H9 (cell line): ENCODE measurements at regions not wholly inside any gene's neighbourhood (a gene's known extent, or its start where the extent isn't known, plus 50 kb on each side); places are given as distances from the start of the nearest gene placed in this dataset.

ENCODE experiments used
- DNase-seq: peaks from one replicate; pipeline ENCODE4 v3.0.0-alpha.2; 2017
- H2AFZ ChIP-seq: one replicate; pipeline ENCODE4 v1.6.1; 2013; ENCODE audit warnings: mild to moderate bottlenecking, low read length, control low read depth, moderate library complexity
- H2AK5ac ChIP-seq: 2 replicates; pipeline ENCODE4 v1.6.1; 2013; ENCODE audit warnings: low read length, control low read depth, mixed read lengths; ENCODE audit not compliant: insufficient read length
- H2BK120ac ChIP-seq: one replicate; pipeline ENCODE4 v1.6.1; 2013; ENCODE audit warnings: low read depth, mild to moderate bottlenecking, low read length, control low read depth, inconsistent platforms; ENCODE audit not compliant: poor library complexity, severe bottlenecking
- H2BK12ac ChIP-seq: 2 replicates; pipeline ENCODE4 v1.6.1; 2013; ENCODE audit warnings: low read length, control low read depth, mixed read lengths, low read depth; ENCODE audit not compliant: insufficient read length
- H2BK15ac ChIP-seq: 2 replicates; pipeline ENCODE4 v1.6.1; 2013; ENCODE audit warnings: low read depth, low read length, control low read depth
- H2BK20ac ChIP-seq: one replicate; pipeline ENCODE4 v1.6.1; 2013; ENCODE audit warnings: low read depth, mild to moderate bottlenecking, low read length, control low read depth, inconsistent platforms; ENCODE audit not compliant: poor library complexity, severe bottlenecking
- H2BK5ac ChIP-seq: 2 replicates; pipeline ENCODE4 v1.6.1; 2013; ENCODE audit warnings: low read length, control low read depth, mixed read lengths; ENCODE audit not compliant: insufficient read length
- H3K14ac ChIP-seq: 2 replicates; pipeline ENCODE4 v1.6.1; 2013; ENCODE audit warnings: low read length, control low read depth; ENCODE audit not compliant: insufficient read depth
- H3K18ac ChIP-seq: 2 replicates; pipeline ENCODE4 v1.6.1; 2013; ENCODE audit warnings: low read depth, mild to moderate bottlenecking, mixed read lengths, low read length, control low read depth; ENCODE audit not compliant: insufficient read length
- H3K23ac ChIP-seq: 2 replicates; pipeline ENCODE4 v1.6.1; 2013; ENCODE audit warnings: low read length, control low read depth, mixed read lengths, low read depth; ENCODE audit not compliant: insufficient read length
- H3K23me2 ChIP-seq: 2 replicates; pipeline ENCODE4 v1.6.1; 2013; ENCODE audit warnings: low read depth, mild to moderate bottlenecking, mixed read lengths, low read length, control low read depth; ENCODE audit not compliant: insufficient read length, poor library complexity, severe bottlenecking
- H3K27ac ChIP-seq: 2 replicates; pipeline ENCODE4 v1.5.1; 2013; ENCODE audit warnings: low read length, control low read depth, mixed read lengths, low read depth; ENCODE audit not compliant: insufficient read length
- H3K27me3 ChIP-seq: 2 replicates; pipeline ENCODE4 v1.6.1; 2013; ENCODE audit warnings: low read length, control low read depth, inconsistent platforms; ENCODE audit not compliant: insufficient read depth
- H3K4ac ChIP-seq: 2 replicates; pipeline ENCODE4 v1.6.1; 2013; ENCODE audit warnings: low read depth, mild to moderate bottlenecking, control low read depth, inconsistent platforms, low read length, moderate library complexity
- H3K4me1 ChIP-seq: 2 replicates; pipeline ENCODE4 v1.6.1; 2013; ENCODE audit warnings: low read length, control low read depth, inconsistent platforms; ENCODE audit not compliant: insufficient read depth
- H3K4me2 ChIP-seq: 2 replicates; pipeline ENCODE4 v1.6.1; 2013; ENCODE audit warnings: low read length, control low read depth, mixed read lengths; ENCODE audit not compliant: insufficient read length, insufficient read depth
- H3K56ac ChIP-seq: 2 replicates; pipeline ENCODE4 v1.6.1; 2013; ENCODE audit warnings: low read depth, mild to moderate bottlenecking, mixed read lengths, low read length, control low read depth; ENCODE audit not compliant: insufficient read length
- H3K79me1 ChIP-seq: 2 replicates; pipeline ENCODE4 v1.6.1; 2013; ENCODE audit warnings: low read depth, mild to moderate bottlenecking, moderate library complexity, low read length, control low read depth, inconsistent platforms; ENCODE audit not compliant: insufficient read depth, poor library complexity, severe bottlenecking
- H3K79me2 ChIP-seq: 2 replicates; pipeline ENCODE4 v1.6.1; 2013; ENCODE audit warnings: low read length, control low read depth, inconsistent platforms; ENCODE audit not compliant: insufficient read depth
- H3K9ac ChIP-seq: 2 replicates; pipeline ENCODE4 v1.6.1; 2013; ENCODE audit warnings: low read length, control low read depth, mixed read lengths; ENCODE audit not compliant: insufficient read length; ENCODE audit errors: extremely low read depth
- H3K9me3 ChIP-seq: one replicate; pipeline ENCODE4 v1.6.1; 2013; ENCODE audit warnings: low read depth, low read length, inconsistent platforms; ENCODE audit not compliant: control insufficient read depth
- H3T11ph ChIP-seq: one replicate; pipeline ENCODE4 v1.6.1; 2013; ENCODE audit warnings: mild to moderate bottlenecking, low read length, control low read depth, inconsistent platforms
- H4K20me1 ChIP-seq: one replicate; pipeline ENCODE4 v1.6.1; 2013; ENCODE audit not compliant: control insufficient read depth, insufficient read length, insufficient read depth
- H4K5ac ChIP-seq: 2 replicates; pipeline ENCODE4 v1.6.1; 2013; ENCODE audit warnings: low read depth, mild to moderate bottlenecking, mixed read lengths, low read length, control low read depth; ENCODE audit not compliant: insufficient read length
- H4K8ac ChIP-seq: replicated peaks from 2 replicates; pipeline ENCODE4 v1.6.1; 2013; ENCODE audit warnings: low read length, control low read depth, mixed read lengths, low read depth; ENCODE audit not compliant: insufficient read length
- H4K91ac ChIP-seq: 2 replicates; pipeline ENCODE4 v1.6.1; 2013; ENCODE audit warnings: low read depth, mild to moderate bottlenecking, moderate library complexity, mixed read lengths, low read length, control low read depth; ENCODE audit not compliant: insufficient read length
- H3K27ac Mint-ChIP-seq, 3 experiments: 2 replicates in 2 of 3; 3 replicates in 1 of 3; pipeline ENCODE4 v1.8.0; 2020 to 2021; ENCODE audit warnings: mixed read lengths in 3 of 3, mild to moderate bottlenecking in 1 of 3, moderate library complexity in 1 of 3
- H3K27me3 Mint-ChIP-seq: 2 replicates; pipeline ENCODE4 v1.8.0; 2021; ENCODE audit warnings: low read depth, mild to moderate bottlenecking, moderate library complexity, mixed read lengths
- H3K36me3 Mint-ChIP-seq, 3 experiments: 2 replicates in 2 of 3; 3 replicates in 1 of 3; pipeline ENCODE4 v1.8.0; 2020 to 2021; ENCODE audit warnings: low read depth in 3 of 3, mixed read lengths in 3 of 3; ENCODE audit not compliant: insufficient read depth in 1 of 3
- H3K4me1 Mint-ChIP-seq, 2 experiments: 2 replicates each; pipeline ENCODE4 v1.8.0; 2020; ENCODE audit warnings: mixed read lengths in 2 of 2
- H3K4me3 Mint-ChIP-seq, 2 experiments: 2 replicates in 1 of 2; 3 replicates in 1 of 2; pipeline ENCODE4 v1.8.0; 2020 to 2021; ENCODE audit warnings: mild to moderate bottlenecking in 2 of 2, mixed read lengths in 2 of 2, moderate library complexity in 1 of 2
- H3K9me3 Mint-ChIP-seq, 2 experiments: 2 replicates in 1 of 2; 3 replicates in 1 of 2; pipeline ENCODE4 v1.8.0; 2020; ENCODE audit warnings: mild to moderate bottlenecking in 2 of 2, mixed read lengths in 2 of 2, moderate library complexity in 1 of 2
- CTCF ChIP-seq: fragments of 200-600 bp; sonication (generic); conservative IDR thresholded peaks from 3 replicates; pipeline ENCODE4 v1.8.0; 2021; ENCODE audit warnings: antibody characterized with exemption, mild to moderate bottlenecking
- WGBS: extraction: QIAGEN DNeasy Blood & Tissue Kit; methylation state at CpG from one replicate; pipeline ENCODE4 v1.1.7; 2013; ENCODE audit warnings: missing lambda C conversion rate, low lambda C conversion rate, mixed read lengths; ENCODE audit not compliant: insufficient read length; ENCODE audit errors: extremely low coverage; 5-methylcytosine and 5-hydroxymethylcytosine counted together

GRCh38 chr15:87374339-87374738 lies 882.2 kb downstream of the NTRK3 start:
- no peak overlapping the region for H2BK5ac ChIP-seq
- no peaks in the 10 kb centered on the region for H3K79me1 ChIP-seq
- Mint-ChIP-seq H3K27me3 (peaks cover 1% of the 10 kb centered on the region; the same call in 1 of the 2 replicates), H3K36me3 (peaks cover 0 to 13% (median 4%) of the 10 kb centered on the region in 3 experiments; a peak in 5 of 7 replicates), H3K27ac (no peak overlapping the region), H3K4me3 (no peak overlapping the region), H3K9me3 (peaks cover 24 to 35% of the 10 kb centered on the region in 2 experiments), H3K4me1 (peaks cover under 1% of the 10 kb centered on the region in 2 experiments; a peak in 3 of 4 replicates)
- no peak overlapping the region for H3K27ac ChIP-seq
- no peak overlapping the region for H2BK12ac ChIP-seq
- no peak overlapping the region for H3T11ph ChIP-seq
- peaks cover 5% of the 10 kb centered on the region for H3K9me3 ChIP-seq
- no peak for DNase-seq
- no peaks in the 10 kb centered on the region for H3K4me1 ChIP-seq
- no peaks in the 10 kb centered on the region for H3K23me2 ChIP-seq
- no peak overlapping the region for H3K56ac ChIP-seq
- H3K23ac ChIP-seq = no peak overlapping the region
- H2BK20ac ChIP-seq = no peak overlapping the region
- no peak overlapping the region for H2BK15ac ChIP-seq
- H3K4me2 ChIP-seq = no peak overlapping the region
- H3K4ac ChIP-seq = no peak overlapping the region
- H4K20me1 ChIP-seq = no peaks in the 10 kb centered on the region
- H3K27me3 ChIP-seq = no peaks in the 10 kb centered on the region
- no peak overlapping the region for H2BK120ac ChIP-seq
- H3K9ac ChIP-seq = no peak overlapping the region
- H3K79me2 ChIP-seq = no peaks in the 10 kb centered on the region
- no peak overlapping the region for H4K91ac ChIP-seq
- no peak overlapping the region for H3K14ac ChIP-seq
- no peak overlapping the region for H4K5ac ChIP-seq
- no peak overlapping the region for H4K8ac ChIP-seq
- no peak overlapping the region for H2AFZ ChIP-seq
- no peak overlapping the region for H2AK5ac ChIP-seq
- TF ChIP-seq CTCF = no peak
- WGBS = no CpG with 5 or more reads among the region's 3 CpGs
- no peak overlapping the region for H3K18ac ChIP-seq
